CD4-positive, alpha-beta T cell (primary cell): ENCODE measurements at regions not wholly inside any gene's neighbourhood (a gene's known extent, or its start where the extent isn't known, plus 50 kb on each side); places are given as distances from the start of the nearest gene placed in this dataset.

ENCODE experiments used
- ATAC-seq: fragments of 200-7000 bp; cut with Tn5 transposase; one replicate; pipeline ENCODE4 v1.10.0; 2022; ENCODE audit warnings: mild to moderate bottlenecking; ENCODE audit not compliant: poor library complexity
- CTCF ChIA-PET: fragments of 350-600 bp; sonication (Branson Sonifier 250); formaldehyde crosslinking; loops from one replicate; lab custom pipeline; 2021; ENCODE audit warnings: antibody characterized with exemption, inconsistent platforms; lab: Charles Lee
- POLR2A ChIA-PET: fragments of 350-600 bp; sonication (Branson Sonifier 250); formaldehyde crosslinking; loops from one replicate; lab custom pipeline; 2021; ENCODE audit warnings: antibody characterized with exemption, inconsistent platforms; lab: Charles Lee
- DNase-seq, 14 experiments: peaks; one replicate each; pipeline ENCODE4 v3.0.0-alpha.2; 2013 to 2020; ENCODE audit warnings: mixed read lengths in 2 of 14
- H3K27ac ChIP-seq, 2 donors: one replicate each; pipeline versions ENCODE4 v1.5.1 to v1.7.0; 2013; ENCODE audit warnings: low read length in 2 of 2, low read depth in 1 of 2, mild to moderate bottlenecking in 1 of 2
- H3K27me3 ChIP-seq, 2 experiments: 1 replicate in 1 of 2; 2 replicates in 1 of 2; pipeline versions ENCODE4 v1.6.1 to v1.7.0; 2013; ENCODE audit warnings: low read length in 2 of 2, control low read depth in 1 of 2, mild to moderate bottlenecking in 1 of 2, moderate library complexity in 1 of 2; ENCODE audit not compliant: insufficient read depth in 2 of 2, control insufficient read depth in 1 of 2
- H3K36me3 ChIP-seq: one replicate; pipeline ENCODE4 v1.6.1; 2013; ENCODE audit warnings: low read length, control low read depth; ENCODE audit not compliant: insufficient read depth
- H3K4me1 ChIP-seq: one replicate; pipeline ENCODE4 v1.6.1; 2013; ENCODE audit warnings: low read length, control low read depth; ENCODE audit not compliant: insufficient read depth
- H3K4me3 ChIP-seq: one replicate; pipeline ENCODE4 v1.5.1; 2013; ENCODE audit warnings: mild to moderate bottlenecking, low read length, moderate library complexity
- H3K9me3 ChIP-seq, 2 experiments: 1 replicate in 1 of 2; 2 replicates in 1 of 2; pipeline versions ENCODE4 v1.6.1 to v1.7.0; 2013; ENCODE audit warnings: low read length in 2 of 2, mild to moderate bottlenecking in 2 of 2, control low read depth in 1 of 2, moderate library complexity in 1 of 2; ENCODE audit not compliant: control insufficient read depth in 1 of 2, insufficient read depth in 1 of 2
- H3K27ac Mint-ChIP-seq: one replicate; pipeline ENCODE4 v1.8.0; 2020; ENCODE audit warnings: mixed read lengths
- H3K27me3 Mint-ChIP-seq: one replicate; pipeline ENCODE4 v1.8.0; 2021; ENCODE audit warnings: mixed read lengths
- H3K36me3 Mint-ChIP-seq: one replicate; pipeline ENCODE4 v1.8.0; 2021; ENCODE audit warnings: low read depth, mixed read lengths
- H3K4me1 Mint-ChIP-seq: one replicate; pipeline ENCODE4 v1.8.0; 2021; ENCODE audit warnings: low read depth, mixed read lengths
- H3K4me3 Mint-ChIP-seq: one replicate; pipeline ENCODE4 v1.8.0; 2020; ENCODE audit warnings: mild to moderate bottlenecking, mixed read lengths
- H3K9me3 Mint-ChIP-seq: one replicate; pipeline ENCODE4 v1.8.0; 2020; ENCODE audit warnings: mixed read lengths
- intact Hi-C, 2 experiments: fragments of 100-400 bp; cut with DNase I in 1 of 2; cut with micrococcal nuclease in 1 of 2; formaldehyde crosslinking; loops; one replicate each; pipeline versions ENCODE4 v1.15.1 to v1.9.0; 2023 to 2025; cut with DNase I, micrococcal nuclease
- TF ChIP-seq, protein P1 (sequence below): fragments of 200-600 bp; IDR thresholded peaks from one replicate; pipeline ENCODE4 v1.8.0; 2022; ENCODE audit warnings: antibody characterized with exemption, mild to moderate bottlenecking

DNA sequence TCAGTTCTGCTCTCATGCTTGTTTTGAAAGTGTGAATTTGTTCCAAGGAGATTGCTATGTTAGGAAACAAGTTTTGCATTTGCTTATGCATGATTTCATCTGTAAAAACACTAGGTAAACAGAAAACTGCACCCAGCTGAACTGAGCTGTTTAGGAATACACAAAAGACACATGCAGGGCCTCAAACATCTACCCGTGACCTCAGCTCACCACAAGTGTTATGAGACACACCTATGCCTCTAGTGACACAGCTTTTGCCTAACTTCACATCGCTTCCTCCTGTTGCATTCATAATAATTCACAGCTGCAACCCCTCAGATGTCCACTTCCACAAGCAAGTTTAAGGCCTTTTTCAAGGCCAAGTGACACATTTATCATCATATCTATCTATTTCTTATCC, 98.0 kb upstream of the SLC24A3 start:
- no peaks in the 10 kb centered on the region for H3K27me3 ChIP-seq
- TF ChIP-seq, protein P1, sequence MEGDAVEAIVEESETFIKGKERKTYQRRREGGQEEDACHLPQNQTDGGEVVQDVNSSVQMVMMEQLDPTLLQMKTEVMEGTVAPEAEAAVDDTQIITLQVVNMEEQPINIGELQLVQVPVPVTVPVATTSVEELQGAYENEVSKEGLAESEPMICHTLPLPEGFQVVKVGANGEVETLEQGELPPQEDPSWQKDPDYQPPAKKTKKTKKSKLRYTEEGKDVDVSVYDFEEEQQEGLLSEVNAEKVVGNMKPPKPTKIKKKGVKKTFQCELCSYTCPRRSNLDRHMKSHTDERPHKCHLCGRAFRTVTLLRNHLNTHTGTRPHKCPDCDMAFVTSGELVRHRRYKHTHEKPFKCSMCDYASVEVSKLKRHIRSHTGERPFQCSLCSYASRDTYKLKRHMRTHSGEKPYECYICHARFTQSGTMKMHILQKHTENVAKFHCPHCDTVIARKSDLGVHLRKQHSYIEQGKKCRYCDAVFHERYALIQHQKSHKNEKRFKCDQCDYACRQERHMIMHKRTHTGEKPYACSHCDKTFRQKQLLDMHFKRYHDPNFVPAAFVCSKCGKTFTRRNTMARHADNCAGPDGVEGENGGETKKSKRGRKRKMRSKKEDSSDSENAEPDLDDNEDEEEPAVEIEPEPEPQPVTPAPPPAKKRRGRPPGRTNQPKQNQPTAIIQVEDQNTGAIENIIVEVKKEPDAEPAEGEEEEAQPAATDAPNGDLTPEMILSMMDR, result no peak
- Mint-ChIP-seq H3K27me3 (no peaks in the 10 kb centered on the region), H3K36me3 (no peaks in the 10 kb centered on the region), H3K9me3 (no peaks in the 10 kb centered on the region), H3K27ac (no peak overlapping the region), H3K4me3 (no peak overlapping the region), H3K4me1 (no peaks in the 10 kb centered on the region)
- intact Hi-C loops, result no loop called here
- no peak overlapping the region for H3K27ac ChIP-seq
- no peaks in the 10 kb centered on the region for H3K36me3 ChIP-seq
- DNase-seq (no peak), ATAC-seq (no peak)
- ChIA-PET CTCF (interaction anchor here (1.0 kb wide), 1 partner anchor 10 kb away, joined by 3 read pairs; no protein-coding TSS in a partner anchor), POLR2A (no interaction called here)
- H3K9me3 ChIP-seq, result no peaks in the 10 kb centered on the region
- H3K4me3 ChIP-seq, result no peak overlapping the region
- no peaks in the 10 kb centered on the region for H3K4me1 ChIP-seq

DNA sequence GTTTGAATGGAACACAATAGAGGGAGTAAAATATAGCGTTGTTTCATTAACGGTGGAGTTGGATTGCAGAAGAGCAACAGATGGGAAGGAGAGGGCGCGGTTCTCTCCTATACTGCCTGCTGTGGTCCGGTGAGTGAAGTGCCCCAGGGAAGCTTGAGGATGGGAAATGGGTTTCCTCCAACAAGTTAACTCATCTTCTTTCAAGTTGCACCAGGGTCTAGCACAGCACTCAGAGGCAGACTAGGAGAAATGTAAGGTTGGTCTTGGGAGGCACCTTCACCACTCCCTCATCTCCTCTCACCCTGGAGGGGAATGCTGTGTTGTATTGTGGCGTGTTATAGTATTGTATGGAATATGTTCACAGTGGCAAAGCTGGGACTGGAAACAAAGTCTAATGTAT, 96.9 kb upstream of the SLC24A3 start:
- POLR2A ChIA-PET, result no interaction called here
- Mint-ChIP-seq H3K27ac (no peak overlapping the region), H3K9me3 (no peaks in the 10 kb centered on the region), H3K4me1 (no peaks in the 10 kb centered on the region), H3K4me3 (no peak overlapping the region), H3K27me3 (no peaks in the 10 kb centered on the region), H3K36me3 (no peaks in the 10 kb centered on the region)
- H3K27me3 ChIP-seq, result no peaks in the 10 kb centered on the region
- no peaks in the 10 kb centered on the region for H3K36me3 ChIP-seq
- no peak overlapping the region for H3K4me3 ChIP-seq
- H3K27ac ChIP-seq, result no peak overlapping the region
- TF ChIP-seq, protein P1, result no peak
- H3K4me1 ChIP-seq, result no peaks in the 10 kb centered on the region
- no peaks in the 10 kb centered on the region for H3K9me3 ChIP-seq
- CTCF ChIA-PET, result no interaction called here
- intact Hi-C loops, result no loop called here
- ATAC-seq, result no peak
- no peak for DNase-seq

DNA sequence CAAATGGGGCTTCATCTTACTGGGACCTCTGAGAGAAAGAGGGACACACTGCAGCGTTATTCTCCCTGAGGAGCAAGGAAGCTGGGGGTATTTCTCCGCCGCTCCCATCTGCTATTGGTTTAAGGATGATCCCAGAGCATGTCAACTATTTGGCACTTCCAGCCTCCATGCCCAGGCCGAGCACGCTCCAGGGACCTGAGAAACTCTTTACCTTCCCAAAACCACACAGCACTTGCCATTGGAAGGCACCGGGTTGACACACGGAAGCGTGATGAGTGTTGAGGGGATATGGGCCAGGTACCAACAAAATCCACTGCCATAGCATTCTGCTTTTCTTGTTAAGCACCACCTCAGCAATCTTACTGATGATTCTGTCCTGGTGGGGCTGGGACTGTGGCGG, 92.4 kb upstream of the SLC24A3 start:
- no peak overlapping the region for H3K27ac Mint-ChIP-seq
- H3K36me3 Mint-ChIP-seq, result no peaks in the 10 kb centered on the region
- intact Hi-C loops, result no loop called here

More for the DNA sequence above, 92.4 kb upstream of the SLC24A3 start:
- TF ChIP-seq, protein P1, result no peak
- no peaks in the 10 kb centered on the region for H3K4me1 ChIP-seq
- H3K27me3 ChIP-seq, result no peaks in the 10 kb centered on the region
- no peak for ATAC-seq
- no peaks in the 10 kb centered on the region for H3K9me3 ChIP-seq
- H3K4me3 ChIP-seq, result no peak overlapping the region
- no peaks in the 10 kb centered on the region for H3K36me3 ChIP-seq
- no peak overlapping the region for H3K27ac ChIP-seq
- DNase-seq, result no peak
- no peaks in the 10 kb centered on the region for H3K27me3 Mint-ChIP-seq
- H3K4me1 Mint-ChIP-seq, result no peaks in the 10 kb centered on the region
- POLR2A ChIA-PET, result no interaction called here
- H3K4me3 Mint-ChIP-seq, result no peak overlapping the region
- CTCF ChIA-PET, result interaction anchor here (1.0 kb wide), 1 partner anchor 298 kb away, joined by 3 read pairs; no protein-coding TSS in a partner anchor
- no peaks in the 10 kb centered on the region for H3K9me3 Mint-ChIP-seq
